ENCODE measurements at regions not wholly inside any gene's neighbourhood (a gene's known extent, or its start where the extent isn't known, plus 50 kb on each side); places are given as distances from the start of the nearest gene placed in this dataset.

- no peaks in the 10 kb centered on the region for H4K20me1 ChIP-seq (ENCODE audit: insufficient read depth, low read length)
- H3F3A ChIP-seq (ENCODE audit: insufficient read depth, low read length): no peaks in the 10 kb centered on the region
- H3K27ac ChIP-seq (ENCODE audit: low read depth, low read length, poor library complexity, severe bottlenecking): no peak overlapping the region
- no peaks in the 10 kb centered on the region for H3K9me2 ChIP-seq (ENCODE audit: low read depth, low read length)
- TF ChIP-seq EZH2 (IDR thresholded peaks at IDR 0.05; ENCODE audit: borderline replicate concordance, low read length): no peak
- no peak for TF ChIP-seq CTCF (IDR thresholded peaks at IDR 0.05; ENCODE audit: low read length)
- H2AFZ ChIP-seq (ENCODE audit: low read length): no peak overlapping the region
- H3K36me3 ChIP-seq (ENCODE audit: insufficient read depth, low read length): no peaks in the 10 kb centered on the region
- no peaks in the 10 kb centered on the region for H3K9me3 ChIP-seq (ENCODE audit: low read length)
- no peaks in the 10 kb centered on the region for H3K79me2 ChIP-seq (ENCODE audit: insufficient read depth, low read length)
- H3K27me3 ChIP-seq (ENCODE audit: insufficient read depth, low read length): no peaks in the 10 kb centered on the region
- H3K4me3 ChIP-seq (ENCODE audit: low read depth, low read length, poor library complexity, severe bottlenecking): no peak overlapping the region
- H3K9ac ChIP-seq (ENCODE audit: low read length): no peak overlapping the region
- H3K4me1 ChIP-seq (ENCODE audit: insufficient read depth, low read length, severe bottlenecking): no peaks in the 10 kb centered on the region
- no peak overlapping the region for H3K4me2 ChIP-seq (ENCODE audit: low read length)
Measured at GRCh38 chr19:30128211-30128610, 186.2 kb downstream of the URI1 start.

GRCh38 chr19:30130356-30131122 lies 188.5 kb downstream of the URI1 start:
- H4K20me1 ChIP-seq (ENCODE audit: insufficient read depth, low read length): no peaks in the 10 kb centered on the region
- H3F3A ChIP-seq (ENCODE audit: insufficient read depth, low read length): no peaks in the 10 kb centered on the region
- TF ChIP-seq EZH2 (IDR thresholded peaks at IDR 0.05; ENCODE audit: borderline replicate concordance, low read length) (no peak), CTCF (IDR thresholded peaks at IDR 0.05; ENCODE audit: low read length) (no peak)
- H3K79me2 ChIP-seq (ENCODE audit: insufficient read depth, low read length): no peaks in the 10 kb centered on the region
- H3K4me1 ChIP-seq (ENCODE audit: insufficient read depth, low read length, severe bottlenecking): no peaks in the 10 kb centered on the region
- no peaks in the 10 kb centered on the region for H3K27me3 ChIP-seq (ENCODE audit: insufficient read depth, low read length)
- no peak overlapping the region for H3K4me3 ChIP-seq (ENCODE audit: low read depth, low read length, poor library complexity, severe bottlenecking)
- no peaks in the 10 kb centered on the region for H3K9me2 ChIP-seq (ENCODE audit: low read depth, low read length)
- H3K4me2 ChIP-seq (ENCODE audit: low read length): no peak overlapping the region
- H3K9ac ChIP-seq (ENCODE audit: low read length): no peak overlapping the region
- no peaks in the 10 kb centered on the region for H3K9me3 ChIP-seq (ENCODE audit: low read length)
- no peaks in the 10 kb centered on the region for H3K36me3 ChIP-seq (ENCODE audit: insufficient read depth, low read length)
- H3K27ac ChIP-seq (ENCODE audit: low read depth, low read length, poor library complexity, severe bottlenecking): no peak overlapping the region
- no peak overlapping the region for H2AFZ ChIP-seq (ENCODE audit: low read length)

GRCh38 chr19:30131246-30131645 lies 189.2 kb downstream of the URI1 start:
- no peaks in the 10 kb centered on the region for H3K9me2 ChIP-seq (ENCODE audit: low read depth, low read length)
- H3K4me3 ChIP-seq (ENCODE audit: low read depth, low read length, poor library complexity, severe bottlenecking): no peak overlapping the region
- H3K4me1 ChIP-seq (ENCODE audit: insufficient read depth, low read length, severe bottlenecking): no peaks in the 10 kb centered on the region
- no peaks in the 10 kb centered on the region for H3K79me2 ChIP-seq (ENCODE audit: insufficient read depth, low read length)
- no peaks in the 10 kb centered on the region for H3F3A ChIP-seq (ENCODE audit: insufficient read depth, low read length)
- no peak overlapping the region for H2AFZ ChIP-seq (ENCODE audit: low read length)
- no peaks in the 10 kb centered on the region for H3K9me3 ChIP-seq (ENCODE audit: low read length)
- H3K9ac ChIP-seq (ENCODE audit: low read length): no peak overlapping the region
- H3K27ac ChIP-seq (ENCODE audit: low read depth, low read length, poor library complexity, severe bottlenecking): no peak overlapping the region
- H3K4me2 ChIP-seq (ENCODE audit: low read length): no peak overlapping the region
- TF ChIP-seq EZH2 (IDR thresholded peaks at IDR 0.05; ENCODE audit: borderline replicate concordance, low read length): no peak
- no peak for TF ChIP-seq CTCF (IDR thresholded peaks at IDR 0.05; ENCODE audit: low read length)
- H3K27me3 ChIP-seq (ENCODE audit: insufficient read depth, low read length): no peaks in the 10 kb centered on the region
- no peaks in the 10 kb centered on the region for H3K36me3 ChIP-seq (ENCODE audit: insufficient read depth, low read length)
- no peaks in the 10 kb centered on the region for H4K20me1 ChIP-seq (ENCODE audit: insufficient read depth, low read length)
